Keratinocyte (primary cell): ENCODE measurements at regions not wholly inside any gene's neighbourhood (a gene's known extent, or its start where the extent isn't known, plus 50 kb on each side); places are given as distances from the start of the nearest gene placed in this dataset.

Experiments
- CTCF ChIP-seq, 3 experiments: IDR thresholded peaks in 1 of 3; conservative IDR thresholded peaks in 1 of 3; optimal IDR thresholded peaks in 1 of 3; 2 replicates in 2 of 3; 3 replicates in 1 of 3; pipeline versions ENCODE3 to v1.5.1; 2011; ENCODE audit warnings: low read length in 3 of 3, mild to moderate bottlenecking in 3 of 3, moderate library complexity in 2 of 3, control low read depth in 1 of 3, inconsistent platforms in 1 of 3; ENCODE audit not compliant: insufficient read depth in 2 of 3; ENCODE audit errors: extremely low read depth in 1 of 3
- EZH2 ChIP-seq: IDR thresholded peaks from one replicate; pipeline ENCODE4 v1.6.1; 2012; ENCODE audit warnings: inconsistent platforms, mild to moderate bottlenecking, low read length, moderate library complexity

- no peak for TF ChIP-seq CTCF (optimal IDR thresholded peaks at IDR 0.05 in 1 of 3, IDR thresholded peaks at IDR 0.05 in 1 of 3, conservative IDR thresholded peaks at IDR 0.05 in 1 of 3; ENCODE audit: extremely low read depth in 1 of 3, insufficient read depth in 2 of 3, low read length in 3 of 3)
- no peak for TF ChIP-seq EZH2
Observed at GRCh38 chr15:36409819-36410218, 169.6 kb upstream of the CDIN1 start.
